Activated T-cell treated with anti-CD3 and anti-CD28 coated beads for 4 hours (primary cell): ENCODE measurements at regions not wholly inside any gene's neighbourhood (a gene's known extent, or its start where the extent isn't known, plus 50 kb on each side); places are given as distances from the start of the nearest gene placed in this dataset.

Experiments
- DNase-seq: peaks from one replicate; pipeline ENCODE4 v3.0.0-alpha.2; 2020

DNA sequence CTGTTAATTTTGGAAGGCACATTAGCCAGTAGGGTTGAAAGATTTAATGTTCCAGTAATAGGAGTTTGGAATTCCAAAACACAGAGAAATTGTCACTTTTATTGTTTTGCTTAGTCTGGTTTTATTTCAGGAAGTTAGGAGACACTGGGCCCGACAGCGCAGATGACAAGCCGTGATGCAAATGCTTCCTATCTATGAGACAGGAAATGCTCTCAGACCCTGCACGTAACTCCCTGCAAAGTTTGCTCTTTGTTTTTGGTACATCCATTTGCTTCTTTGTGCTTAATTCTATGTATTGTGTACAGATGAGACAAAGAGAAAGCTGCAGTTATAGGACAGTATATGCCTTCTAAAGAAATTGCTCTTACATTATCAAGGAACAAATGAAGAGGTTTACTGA is 201.6 kb upstream of the SGK1 start:
- DNase-seq, result no peak

DNA sequence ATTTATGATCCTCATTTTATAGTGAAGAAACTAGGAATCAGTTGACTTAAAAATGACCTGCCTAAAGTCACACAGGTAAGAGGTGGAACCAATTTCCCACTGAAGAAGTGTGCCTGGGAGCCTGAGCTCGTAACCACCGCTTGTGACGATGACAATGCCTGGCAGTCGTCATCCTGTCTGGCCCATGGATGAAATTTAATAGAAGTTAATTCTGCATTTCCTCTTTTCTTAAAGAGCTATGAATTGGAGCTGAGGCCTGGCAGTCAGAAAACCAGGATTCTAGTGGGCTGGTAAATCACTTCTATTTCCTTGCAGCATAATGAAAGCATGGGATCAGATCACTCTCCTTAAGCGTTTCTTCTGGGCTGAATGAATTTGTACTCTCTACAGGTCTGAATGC is 200.0 kb upstream of the SGK1 start:
- DNase-seq, result no peak

DNA sequence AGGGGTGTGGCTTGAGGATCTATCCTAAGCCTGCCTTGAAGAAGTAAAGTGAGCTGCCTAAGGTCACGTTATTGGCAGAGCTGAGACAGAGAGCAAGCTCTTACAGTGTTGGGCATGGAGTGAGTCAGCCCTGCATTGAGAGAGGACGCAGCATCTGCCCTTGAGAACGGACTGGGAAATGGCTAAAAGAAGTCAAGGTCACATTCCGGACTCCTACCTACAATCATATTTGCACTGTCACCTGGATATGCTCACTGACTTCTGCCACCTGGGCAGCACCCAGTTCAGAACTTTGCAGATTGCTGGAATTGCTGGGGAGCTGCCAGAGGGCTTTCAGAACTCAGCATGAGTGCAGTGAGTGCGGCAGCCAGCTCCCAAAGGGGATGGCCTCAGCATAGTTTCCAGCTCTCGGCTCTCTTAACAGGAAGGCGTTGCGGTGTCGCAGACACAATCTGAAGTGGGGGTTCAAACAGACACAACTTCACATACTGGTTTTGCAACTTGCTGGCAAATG is 199.3 kb upstream of the SGK1 start:
- no peak for DNase-seq

DNA sequence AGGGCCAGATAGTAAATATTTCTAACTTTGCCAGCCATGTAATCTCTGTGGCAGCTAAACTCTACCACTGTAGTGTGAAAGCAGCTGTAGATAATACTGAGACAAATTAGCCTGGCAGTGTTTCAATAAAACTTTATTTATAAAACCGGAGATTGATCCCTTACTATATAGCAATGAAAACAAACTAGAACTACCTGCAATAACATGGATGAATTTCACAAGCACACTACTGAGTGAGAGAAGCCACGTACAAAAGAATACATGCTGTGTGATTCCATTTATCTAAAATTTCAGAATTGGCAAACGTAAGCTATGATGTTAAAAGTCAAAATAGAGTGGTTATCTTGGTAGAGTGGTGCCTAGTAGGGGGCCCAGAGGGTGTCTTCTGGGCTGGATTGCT is 198.7 kb upstream of the SGK1 start:
- DNase-seq, result no peak

DNA sequence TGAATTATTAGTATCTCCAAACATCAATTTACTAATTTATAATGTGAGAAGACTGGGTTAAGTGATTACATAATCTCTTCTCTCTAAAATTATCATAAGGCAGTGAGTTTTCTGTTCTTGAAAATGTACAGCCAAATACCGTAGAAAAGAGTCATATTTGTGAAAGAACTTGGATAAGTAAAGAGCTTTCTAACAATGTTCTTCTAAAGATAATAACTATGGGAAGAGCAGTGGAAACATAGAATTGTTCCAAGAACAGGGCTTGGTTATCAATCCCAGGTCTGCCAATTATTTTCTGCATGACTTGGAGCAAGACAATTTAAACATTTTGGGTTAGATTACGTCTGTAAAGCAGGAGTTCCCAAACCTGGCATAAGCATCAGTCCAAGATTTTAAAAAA is 198.1 kb upstream of the SGK1 start:
- DNase-seq, result no peak

DNA sequence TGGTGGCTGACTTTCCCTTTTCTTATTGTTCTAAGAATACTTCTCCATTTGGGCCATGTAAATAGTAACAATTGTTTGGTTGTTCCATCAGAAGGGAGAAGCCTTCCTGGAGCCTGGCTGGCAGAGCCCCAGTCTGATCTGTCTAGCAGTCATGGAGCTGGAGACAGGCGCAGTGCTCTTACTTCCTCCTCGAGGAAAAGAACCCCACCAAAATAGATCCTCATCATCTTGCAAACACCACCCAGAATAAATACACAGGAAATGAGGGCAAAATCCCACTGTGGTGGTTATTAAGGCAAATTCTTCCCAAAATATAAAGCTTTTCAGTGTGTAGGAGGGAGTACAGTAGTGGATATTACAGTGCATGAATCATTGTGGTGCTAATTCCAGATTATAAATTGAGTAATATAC is 195.1 kb upstream of the SGK1 start:
- DNase-seq, result no peak

DNA sequence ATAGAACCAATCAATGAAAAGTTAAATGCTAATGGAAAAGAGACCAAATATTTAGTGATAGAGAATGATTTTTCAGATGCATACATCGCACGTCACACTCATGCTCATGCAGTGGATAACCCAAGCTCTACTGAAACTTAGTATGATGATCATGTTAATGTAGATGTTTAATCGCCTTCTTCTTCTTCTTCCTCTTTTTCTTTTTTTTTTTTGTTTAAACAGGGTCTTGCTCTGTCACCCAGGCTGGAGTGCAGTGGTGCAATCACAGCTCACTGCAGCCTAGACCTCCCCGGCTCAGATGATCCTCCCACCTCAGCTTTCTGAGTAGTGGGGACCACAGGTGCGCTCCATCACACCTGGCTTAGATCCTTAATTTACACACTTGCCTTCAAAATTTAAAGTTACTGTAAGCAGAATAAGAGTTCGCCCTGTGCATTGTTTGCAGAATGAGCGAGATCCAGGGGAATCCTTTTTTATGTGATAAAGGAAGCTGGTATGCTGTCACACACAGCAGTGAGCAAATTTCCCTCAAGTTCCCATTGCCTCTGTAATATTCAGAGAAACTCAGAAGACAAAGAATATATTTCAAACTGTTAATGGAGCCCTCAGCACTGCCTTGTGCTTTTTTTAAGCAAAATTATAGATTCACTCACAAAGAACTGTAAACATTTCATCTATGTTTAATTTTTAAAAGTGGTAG is 194.2 kb upstream of the SGK1 start:
- no peak for DNase-seq

DNA sequence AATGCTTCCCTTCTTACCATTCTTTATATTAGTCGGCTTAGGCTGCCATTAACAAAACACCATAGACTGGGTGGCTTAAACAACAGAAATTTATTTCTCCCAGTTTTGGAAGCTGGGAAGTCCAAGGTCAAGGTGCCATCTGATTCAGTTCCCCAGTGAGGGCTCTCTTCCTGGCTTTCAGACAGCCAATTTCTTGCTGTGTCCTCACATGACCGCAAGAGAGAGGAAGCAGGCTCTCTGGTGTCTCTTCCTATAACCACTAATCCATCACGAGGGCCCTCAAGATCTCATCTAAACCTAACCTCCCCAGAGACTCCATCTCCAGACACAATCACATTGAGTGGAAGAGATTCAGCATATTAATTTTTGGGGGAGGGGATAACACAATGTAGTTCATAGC is 193.0 kb upstream of the SGK1 start:
- no peak for DNase-seq

DNA sequence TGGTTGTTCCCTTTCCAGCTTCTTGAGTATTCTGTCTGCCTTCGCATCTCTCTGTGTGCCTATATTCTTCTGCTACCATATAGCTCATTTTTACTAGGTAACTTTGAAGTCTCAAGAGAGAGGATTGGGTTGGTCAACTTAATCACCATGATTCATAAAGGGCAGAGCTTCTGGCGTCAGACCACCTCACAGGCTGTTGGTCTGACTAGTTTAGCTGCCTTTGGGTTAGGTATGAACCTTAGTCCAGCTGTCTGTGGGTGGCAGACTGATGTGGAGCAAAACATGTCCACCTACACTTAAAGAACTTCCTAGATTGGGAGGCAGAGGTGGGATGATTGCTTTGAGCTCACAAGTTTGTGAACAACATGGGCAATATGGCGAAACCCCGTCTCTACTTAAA is 192.2 kb upstream of the SGK1 start:
- no peak for DNase-seq

DNA sequence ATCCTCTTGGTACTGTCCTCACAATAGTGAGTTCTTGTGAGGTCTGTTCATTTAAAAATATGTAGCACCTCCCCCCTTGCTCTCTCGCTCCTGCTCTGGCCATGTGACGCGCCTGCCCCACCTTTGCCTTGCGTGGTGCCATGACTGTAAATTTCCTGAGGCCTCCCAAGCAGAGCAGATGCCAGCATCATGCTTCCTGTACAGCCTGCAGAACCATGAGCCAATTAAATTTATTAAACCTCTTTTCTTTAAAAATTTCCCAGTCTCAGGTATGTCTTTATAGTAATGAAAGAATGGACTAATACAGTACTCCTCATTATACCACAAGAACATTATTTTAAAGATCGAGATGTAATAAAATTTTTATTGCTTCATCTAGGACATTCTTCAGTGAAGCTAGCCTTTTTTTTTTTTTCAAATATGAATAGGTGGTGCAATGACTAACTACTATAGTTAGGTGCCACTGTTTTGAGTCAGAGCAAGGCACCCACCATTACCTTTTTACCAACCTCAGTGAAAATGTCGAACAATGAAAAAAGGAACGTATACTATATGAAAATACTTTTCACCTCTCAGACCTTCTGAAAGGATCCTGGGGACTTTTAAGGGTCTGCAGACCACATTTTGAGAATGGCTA is 191.1 kb upstream of the SGK1 start:
- no peak for DNase-seq

DNA sequence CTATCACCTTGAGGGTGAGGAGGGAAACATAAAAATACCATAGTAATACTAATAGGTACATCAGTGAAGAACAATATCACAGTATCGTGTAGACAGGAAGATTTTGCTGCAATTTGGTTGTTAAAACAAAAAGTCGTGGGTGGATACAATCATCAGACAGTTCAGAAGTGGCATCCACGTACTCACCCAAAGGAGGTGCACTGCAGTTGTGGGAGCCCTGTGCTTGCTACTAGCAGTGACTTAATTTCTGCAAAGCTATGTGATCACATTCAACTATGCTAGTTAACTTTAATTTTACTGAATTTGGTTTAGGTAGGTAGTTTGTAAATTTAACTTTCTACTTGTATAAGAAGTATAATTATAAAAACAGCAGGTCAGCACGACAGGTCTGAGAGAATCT is 188.2 kb upstream of the SGK1 start:
- no peak for DNase-seq

DNA sequence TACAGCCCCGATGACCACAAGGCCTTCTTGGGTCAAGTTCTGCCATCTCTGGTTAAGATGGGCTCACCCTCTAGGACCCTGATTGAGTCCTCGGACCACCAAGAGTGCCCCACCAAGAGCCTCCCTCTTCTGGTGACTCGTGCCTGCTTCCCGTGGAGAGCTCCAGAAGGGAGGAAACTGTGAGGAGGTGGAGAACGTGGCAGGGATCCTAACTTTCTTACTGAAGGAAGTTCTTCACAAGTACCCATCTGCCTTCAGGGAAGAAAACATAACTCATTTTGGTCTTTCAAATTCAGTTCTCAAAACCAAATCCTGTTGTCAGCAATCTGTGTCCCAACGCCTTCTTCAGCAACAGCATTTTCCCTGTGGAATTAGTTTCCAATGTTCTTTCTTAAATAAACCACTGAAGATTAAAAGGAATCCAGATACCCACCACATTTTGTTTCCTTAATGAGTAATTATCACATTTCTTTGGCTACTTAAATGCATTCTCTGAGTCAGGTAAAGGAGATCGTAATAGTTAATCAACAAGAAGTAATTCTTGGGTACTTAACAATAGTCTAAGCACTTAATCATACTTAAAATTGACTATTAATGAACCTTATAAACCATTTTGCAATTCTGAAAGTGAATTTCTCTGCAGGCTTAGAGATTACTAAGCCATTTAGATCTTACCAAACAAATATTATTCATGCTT is 185.8 kb upstream of the SGK1 start:
- DNase-seq, result no peak

DNA sequence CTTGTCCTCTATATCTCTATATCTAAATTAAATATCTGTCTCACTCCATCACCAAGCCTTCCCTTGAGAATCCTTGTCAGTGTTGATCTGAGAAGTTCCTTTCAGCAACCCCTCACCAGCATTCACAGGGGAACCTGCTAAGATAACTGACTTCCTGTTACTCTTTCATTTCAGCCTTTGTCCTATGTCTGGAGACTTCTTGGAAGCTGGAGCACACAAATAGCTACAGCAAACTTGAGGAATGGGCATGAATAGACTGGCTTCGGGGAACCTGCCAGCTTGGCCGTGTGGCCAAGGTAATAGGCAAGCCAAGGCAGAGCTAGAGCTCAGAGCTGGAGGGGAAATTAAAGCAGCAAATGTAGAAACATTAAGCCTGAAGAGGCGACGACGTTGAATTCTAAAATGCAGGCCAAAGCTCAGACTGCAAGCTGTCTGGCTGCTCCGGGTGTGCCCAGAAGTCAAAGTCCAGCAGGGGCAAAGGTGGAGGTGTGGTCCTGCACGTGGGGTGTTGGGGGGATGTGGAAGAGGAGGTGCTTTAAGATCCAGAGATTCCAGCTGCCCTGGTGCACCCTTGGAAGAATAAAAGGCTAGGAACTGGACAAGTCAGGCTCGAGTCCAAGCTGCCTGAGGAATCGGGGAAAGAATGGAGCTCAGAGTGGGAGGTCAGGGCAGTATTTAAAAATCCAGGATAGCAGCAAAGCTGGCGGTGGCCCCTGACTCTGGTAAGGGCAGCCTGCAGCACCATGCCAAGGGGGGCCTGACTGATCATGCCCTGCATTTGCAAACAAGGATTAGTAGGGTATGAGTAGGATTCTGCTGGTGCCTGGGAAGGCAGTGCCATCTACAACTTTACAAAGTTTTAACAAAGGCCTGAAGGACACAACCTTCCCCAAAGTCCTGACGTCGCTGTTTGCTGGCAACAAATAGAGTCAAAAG is 185.0 kb upstream of the SGK1 start:
- no peak for DNase-seq

DNA sequence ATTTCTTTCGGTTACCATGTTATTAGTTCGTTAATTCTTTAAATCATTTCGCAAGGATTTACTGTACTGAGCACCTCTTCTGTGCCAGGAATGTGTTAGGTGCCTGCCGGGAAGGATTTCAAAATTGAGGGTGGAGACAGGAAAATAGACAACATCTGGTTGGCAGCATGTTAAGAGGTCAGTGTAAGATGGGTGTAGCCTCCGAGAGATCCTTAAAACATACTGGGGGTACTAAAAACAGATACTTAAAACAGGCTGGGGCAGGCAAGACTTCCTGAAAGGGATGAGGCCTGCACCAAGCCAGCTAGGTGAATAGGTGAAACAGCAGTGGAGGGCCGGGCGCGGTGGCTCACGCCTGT is 178.0 kb upstream of the SGK1 start:
- no peak for DNase-seq

DNA sequence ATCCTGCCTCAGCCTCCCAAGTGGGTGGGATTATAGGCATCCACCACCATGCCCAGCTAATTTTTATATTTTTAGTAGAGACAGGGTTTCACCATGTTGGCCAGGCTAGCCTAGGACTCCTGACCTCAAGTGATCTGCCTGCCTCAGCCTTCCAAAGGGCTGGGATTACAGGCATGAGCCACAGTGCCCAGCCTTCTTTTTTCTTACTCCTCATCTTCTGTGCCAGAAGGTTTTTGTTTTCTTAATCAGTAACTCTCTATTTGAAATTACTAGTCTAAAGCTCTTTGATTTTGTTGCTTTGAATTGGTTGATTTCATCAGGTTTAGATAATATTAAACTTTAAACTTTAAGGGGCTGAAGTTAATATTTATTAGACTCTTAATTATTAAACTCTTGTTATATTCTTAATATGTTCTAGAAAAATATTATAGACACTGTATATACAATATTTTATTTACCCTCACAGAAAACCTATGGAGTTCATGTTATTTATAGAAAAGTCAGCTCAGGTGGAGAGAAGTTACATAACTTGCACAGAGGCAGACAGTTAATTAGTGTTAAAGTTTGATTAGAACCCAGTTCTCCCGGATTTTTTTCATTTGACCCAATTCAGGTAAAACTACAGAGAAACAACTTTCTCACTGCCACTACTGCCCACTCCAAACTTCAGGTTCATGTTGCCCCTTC is 177.4 kb upstream of the SGK1 start:
- no peak for DNase-seq

DNA sequence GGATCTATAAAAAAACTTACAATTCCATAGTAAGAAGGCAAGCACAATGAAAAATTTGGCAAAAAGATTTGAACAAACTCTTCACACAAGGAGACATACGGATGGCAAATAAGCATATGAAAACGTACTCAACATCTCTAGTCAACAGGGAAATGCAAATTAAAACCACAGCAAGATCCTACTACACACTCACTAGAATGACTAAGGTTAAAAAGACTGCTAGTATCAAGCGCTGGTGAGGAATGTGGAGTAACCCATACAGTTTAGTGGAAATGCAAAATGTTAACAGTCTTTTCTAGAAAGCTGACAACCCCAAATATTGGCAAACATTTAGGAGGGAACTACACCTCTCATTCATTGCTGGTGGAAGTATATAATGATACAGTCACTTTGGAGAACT is 175.9 kb upstream of the SGK1 start:
- DNase-seq, result no peak

DNA sequence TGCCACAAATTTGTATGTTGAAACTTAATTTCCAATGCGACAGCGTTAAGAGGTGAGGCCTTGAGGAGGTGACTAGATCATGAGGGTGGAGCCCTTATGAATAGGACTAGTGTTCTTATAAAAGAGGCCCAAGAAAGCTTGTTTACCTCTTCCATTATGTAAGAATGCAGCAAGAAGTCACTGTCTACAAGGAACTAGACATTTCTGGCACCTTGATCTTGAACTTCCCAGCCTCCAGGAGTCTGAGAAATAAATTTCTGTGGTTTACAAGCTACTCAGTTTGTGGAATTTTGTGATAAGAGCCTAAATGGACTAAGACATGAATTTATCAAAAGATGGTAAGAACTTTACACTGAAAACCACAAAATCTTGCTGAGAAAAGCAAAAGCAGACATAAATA is 173.6 kb upstream of the SGK1 start:
- no peak for DNase-seq

DNA sequence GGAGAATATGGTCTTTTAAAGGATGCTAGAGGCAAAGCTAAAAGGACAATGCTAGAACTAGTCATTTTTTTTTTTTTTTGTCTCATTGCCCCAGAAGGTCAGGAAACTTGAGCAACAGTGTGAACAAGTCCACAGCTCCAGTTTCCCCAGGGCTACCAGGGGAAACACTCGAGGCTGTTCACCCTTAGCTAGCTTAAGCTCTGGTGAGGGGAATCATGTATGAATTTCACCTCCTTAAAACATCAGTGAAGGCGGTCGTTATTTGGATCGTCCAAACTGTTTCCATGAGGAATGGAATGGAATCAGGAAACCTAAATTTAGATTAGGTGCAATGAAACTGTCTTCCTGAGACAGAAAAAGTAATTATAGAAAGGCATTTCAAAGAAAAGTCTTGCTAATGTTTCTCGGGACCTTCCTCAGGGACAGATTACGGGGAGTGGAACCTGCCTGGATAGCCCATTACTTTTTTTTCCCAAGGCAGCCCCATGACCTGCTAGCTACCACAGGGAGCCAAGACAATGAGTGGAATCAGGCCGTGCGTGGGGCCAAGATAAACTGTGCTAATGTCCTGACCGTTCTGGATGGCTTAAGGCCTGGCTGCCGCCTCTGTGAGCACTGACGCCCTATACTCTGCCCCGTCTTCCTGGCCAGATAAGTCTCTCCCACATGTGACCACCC is 164.8 kb upstream of the SGK1 start:
- no peak for DNase-seq

DNA sequence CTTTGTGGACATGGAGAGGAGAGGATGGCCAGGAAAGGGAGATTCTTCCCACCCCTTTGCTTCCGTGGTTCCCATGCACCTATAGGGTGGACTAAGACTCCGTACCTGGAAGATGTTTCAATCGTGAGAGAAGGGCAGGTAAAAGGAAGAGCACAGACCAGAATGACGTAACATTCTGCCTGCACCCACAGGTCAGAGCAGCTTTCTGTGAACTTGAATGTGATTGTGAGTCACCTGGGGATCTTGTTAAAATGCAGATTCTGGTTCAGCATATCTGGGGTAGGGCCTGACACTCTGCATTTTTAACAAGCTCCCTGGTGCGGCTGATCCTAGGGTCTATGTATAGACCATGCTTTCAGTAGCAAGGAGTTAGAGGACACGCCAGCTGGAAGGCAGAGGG is 164.1 kb upstream of the SGK1 start:
- DNase-seq, result no peak

DNA sequence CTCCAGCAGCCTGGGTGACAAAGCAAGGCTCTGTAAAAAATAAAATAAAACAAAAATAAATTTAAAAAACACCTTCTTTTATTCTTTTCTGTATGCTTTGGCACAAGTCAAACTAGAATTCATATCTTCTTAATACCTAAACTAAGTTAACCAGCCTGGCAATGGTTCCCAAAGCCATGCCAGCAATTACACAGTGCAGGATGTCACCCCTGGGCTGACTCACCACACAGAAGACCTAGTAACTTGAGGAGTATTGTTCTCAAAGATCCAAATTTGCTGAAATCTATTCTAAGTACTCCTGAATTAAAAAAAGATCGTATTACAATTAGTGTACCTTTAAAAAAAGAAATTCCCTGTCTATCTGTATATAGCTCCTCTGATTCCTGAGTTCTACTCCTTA is 162.7 kb upstream of the SGK1 start:
- DNase-seq, result no peak

DNA sequence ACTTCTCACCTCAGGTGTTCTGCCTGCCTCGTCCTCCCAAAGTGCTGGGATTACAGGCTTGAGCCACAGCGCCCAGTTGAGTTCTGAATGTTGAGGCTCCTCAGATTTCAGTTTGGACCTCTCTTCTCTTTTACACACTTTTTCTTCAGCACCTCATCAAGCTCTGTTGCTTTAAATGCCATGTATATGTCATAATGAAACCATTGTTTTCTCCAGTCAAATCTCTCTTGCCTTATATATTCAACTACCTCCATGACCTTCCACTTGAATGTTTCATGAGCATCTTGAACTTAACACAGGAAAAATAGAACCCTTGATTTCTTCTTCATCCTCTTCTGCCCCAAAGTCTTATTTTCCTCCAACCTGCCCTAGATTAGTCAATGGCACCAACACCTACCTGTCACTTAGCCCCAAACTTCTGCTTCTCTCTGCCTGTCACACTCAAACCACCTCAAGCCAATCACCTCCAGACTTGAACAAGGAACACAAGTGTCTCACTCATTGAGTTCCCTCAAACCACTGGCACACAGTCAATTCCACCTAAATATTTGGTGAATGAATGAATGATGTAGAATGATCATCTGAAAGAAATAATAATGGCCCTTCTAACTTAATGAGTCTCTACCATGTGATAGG is 161.0 kb upstream of the SGK1 start:
- DNase-seq, result no peak
